ENCODE measurements at regions not wholly inside any gene's neighbourhood (a gene's known extent, or its start where the extent isn't known, plus 50 kb on each side); places are given as distances from the start of the nearest gene placed in this dataset.

DNA sequence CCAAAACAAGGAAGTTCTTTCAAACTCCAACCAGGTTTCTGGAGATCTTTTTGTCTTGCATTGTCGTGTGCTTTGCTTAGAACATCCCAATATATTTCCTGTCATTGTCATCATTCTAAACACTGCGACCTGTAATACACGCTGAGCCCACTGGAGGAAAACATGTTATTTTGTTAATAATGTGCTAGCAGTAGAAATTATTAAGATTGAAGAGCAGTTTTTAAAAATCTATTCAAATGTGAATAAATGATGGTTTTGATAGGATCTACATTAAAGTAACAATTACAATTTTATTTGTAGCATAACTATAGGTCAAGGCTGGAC is 268.5 kb downstream of the PTPRC start:
- TF ChIP-seq POLR2A (IDR thresholded peaks at IDR 0.05; ENCODE audit: low read depth) (no peak), POLR2AphosphoS5 (IDR thresholded peaks at IDR 0.05) (no peak)
